ENCODE measurements at regions not wholly inside any gene's neighbourhood (a gene's known extent, or its start where the extent isn't known, plus 50 kb on each side); places are given as distances from the start of the nearest gene placed in this dataset.

DNA sequence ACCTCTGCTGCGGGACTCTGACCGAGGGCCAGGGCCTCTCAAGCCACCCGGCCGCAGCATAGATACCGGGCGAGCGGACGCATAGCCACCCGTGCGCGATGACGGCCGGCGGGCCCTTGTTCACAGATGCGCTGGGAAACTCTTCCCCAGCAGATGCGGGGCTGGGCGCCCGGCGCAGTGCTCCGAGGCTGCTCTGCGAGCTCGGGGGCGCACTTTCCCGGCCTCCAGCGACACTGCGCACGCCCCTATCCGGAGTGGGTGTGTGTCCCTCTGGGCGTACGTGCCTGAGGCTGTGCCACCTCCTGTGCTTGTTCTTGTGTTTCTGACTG lies 104.7 kb upstream of the E2F8 start (continued):
- TF ChIP-seq, protein P1, sequence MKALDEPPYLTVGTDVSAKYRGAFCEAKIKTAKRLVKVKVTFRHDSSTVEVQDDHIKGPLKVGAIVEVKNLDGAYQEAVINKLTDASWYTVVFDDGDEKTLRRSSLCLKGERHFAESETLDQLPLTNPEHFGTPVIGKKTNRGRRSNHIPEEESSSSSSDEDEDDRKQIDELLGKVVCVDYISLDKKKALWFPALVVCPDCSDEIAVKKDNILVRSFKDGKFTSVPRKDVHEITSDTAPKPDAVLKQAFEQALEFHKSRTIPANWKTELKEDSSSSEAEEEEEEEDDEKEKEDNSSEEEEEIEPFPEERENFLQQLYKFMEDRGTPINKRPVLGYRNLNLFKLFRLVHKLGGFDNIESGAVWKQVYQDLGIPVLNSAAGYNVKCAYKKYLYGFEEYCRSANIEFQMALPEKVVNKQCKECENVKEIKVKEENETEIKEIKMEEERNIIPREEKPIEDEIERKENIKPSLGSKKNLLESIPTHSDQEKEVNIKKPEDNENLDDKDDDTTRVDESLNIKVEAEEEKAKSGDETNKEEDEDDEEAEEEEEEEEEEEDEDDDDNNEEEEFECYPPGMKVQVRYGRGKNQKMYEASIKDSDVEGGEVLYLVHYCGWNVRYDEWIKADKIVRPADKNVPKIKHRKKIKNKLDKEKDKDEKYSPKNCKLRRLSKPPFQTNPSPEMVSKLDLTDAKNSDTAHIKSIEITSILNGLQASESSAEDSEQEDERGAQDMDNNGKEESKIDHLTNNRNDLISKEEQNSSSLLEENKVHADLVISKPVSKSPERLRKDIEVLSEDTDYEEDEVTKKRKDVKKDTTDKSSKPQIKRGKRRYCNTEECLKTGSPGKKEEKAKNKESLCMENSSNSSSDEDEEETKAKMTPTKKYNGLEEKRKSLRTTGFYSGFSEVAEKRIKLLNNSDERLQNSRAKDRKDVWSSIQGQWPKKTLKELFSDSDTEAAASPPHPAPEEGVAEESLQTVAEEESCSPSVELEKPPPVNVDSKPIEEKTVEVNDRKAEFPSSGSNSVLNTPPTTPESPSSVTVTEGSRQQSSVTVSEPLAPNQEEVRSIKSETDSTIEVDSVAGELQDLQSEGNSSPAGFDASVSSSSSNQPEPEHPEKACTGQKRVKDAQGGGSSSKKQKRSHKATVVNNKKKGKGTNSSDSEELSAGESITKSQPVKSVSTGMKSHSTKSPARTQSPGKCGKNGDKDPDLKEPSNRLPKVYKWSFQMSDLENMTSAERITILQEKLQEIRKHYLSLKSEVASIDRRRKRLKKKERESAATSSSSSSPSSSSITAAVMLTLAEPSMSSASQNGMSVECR (CRISPR knock-in tag; IDR thresholded peaks at IDR 0.05): no peak
- TF ChIP-seq EP400 (IDR thresholded peaks at IDR 0.05) (no peak), CREB1 (IDR thresholded peaks at IDR 0.05) (no peak), CREB1 (CRISPR knock-in tag; IDR thresholded peaks at IDR 0.05) (no peak)

DNA sequence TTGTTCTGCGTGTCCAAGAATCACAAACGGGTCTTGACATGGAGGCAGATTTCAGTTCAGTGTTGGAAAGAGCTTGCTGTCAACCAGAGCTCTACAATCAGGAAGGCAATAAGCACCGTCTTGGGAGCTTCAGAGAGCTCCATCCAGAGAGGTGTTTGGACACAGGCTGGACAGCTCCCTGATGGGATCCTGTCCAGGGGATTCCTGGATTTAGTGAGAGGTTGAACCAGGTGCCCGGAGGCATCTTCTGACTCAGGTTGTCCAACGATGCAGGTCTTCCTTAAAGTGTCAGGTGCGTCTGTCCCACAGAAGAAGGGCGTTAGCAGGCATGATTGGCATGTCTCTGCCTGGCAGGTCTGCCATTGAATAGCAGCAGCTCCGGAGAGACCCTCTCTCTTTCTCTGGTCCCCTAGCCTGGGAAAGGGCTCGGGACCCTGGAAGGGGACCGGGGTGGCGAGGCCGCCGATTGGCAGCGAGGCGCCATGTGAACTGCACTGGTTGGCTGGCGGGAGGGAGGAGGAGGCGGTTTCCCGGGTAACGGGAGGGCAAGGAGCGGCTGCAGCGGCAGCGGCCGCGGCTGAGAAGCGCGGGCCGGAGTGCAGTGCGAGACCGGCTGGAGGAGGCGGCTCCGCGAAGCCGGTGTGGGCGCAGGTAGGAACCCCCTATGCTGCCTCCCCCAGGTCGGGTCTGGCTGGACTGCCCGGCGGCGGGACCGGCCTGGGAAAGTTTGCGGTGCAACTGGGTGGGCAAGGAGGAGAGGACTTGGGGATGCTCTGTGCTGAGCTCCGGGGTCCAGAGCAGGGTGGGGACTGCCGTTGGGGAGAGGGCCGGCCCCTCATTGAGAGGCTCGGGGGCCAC lies 104.1 kb upstream of the E2F8 start:
- Histone ChIP-seq H4K20me1 (replicated peaks; ENCODE audit: control insufficient read depth, insufficient read depth, low read length) (0 out of 2 replicates have a peak, but pooled peaks cover 4% of the 10 kb centered on the region), H3K4me2 (ENCODE audit: insufficient read depth, low read length) (no peak overlapping the region), H3K9ac (ENCODE audit: insufficient read depth in 1 of 2, low read depth in 2 of 2, low read length in 2 of 2) (no peak overlapping the region), H3K9me3 (replicated peaks; ENCODE audit: control insufficient read depth, insufficient read depth, low read depth, low read length) (no peaks in the 10 kb centered on the region), H3K9me1 (ENCODE audit: control insufficient read depth, insufficient read depth, low read length) (no peaks in the 10 kb centered on the region), H2AFZ (ENCODE audit: low read depth, low read length) (no peak overlapping the region), H3K27me3 (ENCODE audit: control insufficient read depth in 2 of 2, insufficient read depth in 2 of 2, low read length in 2 of 2) (peaks cover 26 to 49% of the 10 kb centered on the region in 2 experiments; a peak in 4 of 5 replicates), H3K79me2 (ENCODE audit: control insufficient read depth, insufficient read depth, low read length) (no peaks in the 10 kb centered on the region), H3K4me1 (replicated peaks in 1 of 2; ENCODE audit: control insufficient read depth in 2 of 2, insufficient read depth in 2 of 2, low read length in 2 of 2) (peaks cover 0 to 12% of the 10 kb centered on the region in 2 experiments; a peak in 1 of 5 replicates), H3K4me3 (no peak overlapping the region), H3K36me3 (ENCODE audit: control insufficient read depth, insufficient read depth, low read length) (no peaks in the 10 kb centered on the region), H3K27ac (ENCODE audit: extremely low read depth, low read depth, low read length) (no peak overlapping the region)
- FAIRE-seq (no peak), DNase-seq (ENCODE audit: extremely low read depth in 1 of 4, low spot score in 3 of 4) (no peak), ATAC-seq (peak; percentile 36; the same call in 2 of the 3 replicates)
- 4% methylated on average over 34 of the region's 44 CpGs for WGBS (ENCODE audit: insufficient coverage, low coverage, missing lambda C conversion rate)
- in situ Hi-C loops (cut with MboI): no loop called here
- POLR2A ChIA-PET: no interaction called here
- no TSS peak for BruUV-seq (replicated peaks)
- intact Hi-C loops (cut with micrococcal nuclease): no loop called here
- CTCF ChIA-PET (ENCODE audit: low intra/inter-chr PET ratio): no interaction called here
- TF ChIP-seq, protein P2, sequence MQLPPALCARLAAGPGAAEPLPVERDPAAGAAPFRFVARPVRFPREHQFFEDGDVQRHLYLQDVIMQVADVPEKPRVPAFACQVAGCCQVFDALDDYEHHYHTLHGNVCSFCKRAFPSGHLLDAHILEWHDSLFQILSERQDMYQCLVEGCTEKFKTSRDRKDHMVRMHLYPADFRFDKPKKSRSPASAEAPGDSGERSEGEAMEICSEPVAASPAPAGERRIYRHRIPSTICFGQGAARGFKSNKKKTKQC (CRISPR knock-in tag; IDR thresholded peaks at IDR 0.05): no peak
- no peak for TF ChIP-seq KAT8 (IDR thresholded peaks at IDR 0.05; ENCODE audit: low read depth)
